ENCODE measurements at regions not wholly inside any gene's neighbourhood (a gene's known extent, or its start where the extent isn't known, plus 50 kb on each side); places are given as distances from the start of the nearest gene placed in this dataset.
"Not testable (repeated sequence)": the region's sequence is repeated elsewhere in the genome, so short reads cannot be mapped to it uniquely, and the experiment has no call there.

DNA sequence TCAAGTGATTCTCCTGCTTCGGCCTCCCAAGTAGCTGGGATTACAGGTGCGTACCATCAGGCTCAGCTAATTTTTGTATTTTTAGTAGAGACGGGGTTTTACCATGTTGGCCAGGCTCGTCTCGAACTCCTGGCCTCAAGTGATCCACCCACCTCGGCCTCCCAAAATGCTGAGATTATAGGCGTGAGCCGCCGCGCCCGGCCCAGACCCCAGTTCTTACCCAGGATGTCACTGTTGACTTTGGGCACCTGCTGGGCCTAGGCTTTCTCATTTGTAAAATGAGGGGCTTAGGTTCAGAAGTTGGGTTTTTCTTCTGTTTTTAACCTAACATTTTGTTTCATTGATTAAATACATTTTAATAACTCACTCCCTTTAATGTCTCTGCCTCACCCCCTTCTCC, 181.7 kb upstream of the ADRA1D start:
- TF ChIP-seq RFX5 (IDR thresholded peaks at IDR 0.05; ENCODE audit: borderline replicate concordance, low read depth, low read length); TCF12 (IDR thresholded peaks at IDR 0.05; ENCODE audit: low read depth, low read length); POLR2AphosphoS5 (IDR thresholded peaks at IDR 0.05; ENCODE audit: low read depth, low read length); EGR1 (IDR thresholded peaks at IDR 0.05; ENCODE audit: borderline replicate concordance, low read depth, low read length); RNF2 (IDR thresholded peaks at IDR 0.05; ENCODE audit: borderline replicate concordance, low read depth, low read length, missing control alignments, poor library complexity, severe bottlenecking); EZH2 (IDR thresholded peaks at IDR 0.05; ENCODE audit: low read depth, low read length, severe bottlenecking); CEBPB (IDR thresholded peaks at IDR 0.05; ENCODE audit: low read depth, low read length): not testable (repeated sequence)
- TF ChIP-seq, protein P1, sequence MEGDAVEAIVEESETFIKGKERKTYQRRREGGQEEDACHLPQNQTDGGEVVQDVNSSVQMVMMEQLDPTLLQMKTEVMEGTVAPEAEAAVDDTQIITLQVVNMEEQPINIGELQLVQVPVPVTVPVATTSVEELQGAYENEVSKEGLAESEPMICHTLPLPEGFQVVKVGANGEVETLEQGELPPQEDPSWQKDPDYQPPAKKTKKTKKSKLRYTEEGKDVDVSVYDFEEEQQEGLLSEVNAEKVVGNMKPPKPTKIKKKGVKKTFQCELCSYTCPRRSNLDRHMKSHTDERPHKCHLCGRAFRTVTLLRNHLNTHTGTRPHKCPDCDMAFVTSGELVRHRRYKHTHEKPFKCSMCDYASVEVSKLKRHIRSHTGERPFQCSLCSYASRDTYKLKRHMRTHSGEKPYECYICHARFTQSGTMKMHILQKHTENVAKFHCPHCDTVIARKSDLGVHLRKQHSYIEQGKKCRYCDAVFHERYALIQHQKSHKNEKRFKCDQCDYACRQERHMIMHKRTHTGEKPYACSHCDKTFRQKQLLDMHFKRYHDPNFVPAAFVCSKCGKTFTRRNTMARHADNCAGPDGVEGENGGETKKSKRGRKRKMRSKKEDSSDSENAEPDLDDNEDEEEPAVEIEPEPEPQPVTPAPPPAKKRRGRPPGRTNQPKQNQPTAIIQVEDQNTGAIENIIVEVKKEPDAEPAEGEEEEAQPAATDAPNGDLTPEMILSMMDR (IDR thresholded peaks at IDR 0.05; ENCODE audit: control extremely low read depth in 1 of 3, insufficient read depth in 1 of 3, low read depth in 1 of 3, low read length in 3 of 3), result not testable (repeated sequence)
- TF ChIP-seq, protein P2, sequence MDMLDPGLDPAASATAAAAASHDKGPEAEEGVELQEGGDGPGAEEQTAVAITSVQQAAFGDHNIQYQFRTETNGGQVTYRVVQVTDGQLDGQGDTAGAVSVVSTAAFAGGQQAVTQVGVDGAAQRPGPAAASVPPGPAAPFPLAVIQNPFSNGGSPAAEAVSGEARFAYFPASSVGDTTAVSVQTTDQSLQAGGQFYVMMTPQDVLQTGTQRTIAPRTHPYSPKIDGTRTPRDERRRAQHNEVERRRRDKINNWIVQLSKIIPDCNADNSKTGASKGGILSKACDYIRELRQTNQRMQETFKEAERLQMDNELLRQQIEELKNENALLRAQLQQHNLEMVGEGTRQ (IDR thresholded peaks at IDR 0.05; ENCODE audit: low read length), result not testable (repeated sequence)

Measured in H1 (cell line).